ENCODE measurements at regions not wholly inside any gene's neighbourhood (a gene's known extent, or its start where the extent isn't known, plus 50 kb on each side); places are given as distances from the start of the nearest gene placed in this dataset.

DNA sequence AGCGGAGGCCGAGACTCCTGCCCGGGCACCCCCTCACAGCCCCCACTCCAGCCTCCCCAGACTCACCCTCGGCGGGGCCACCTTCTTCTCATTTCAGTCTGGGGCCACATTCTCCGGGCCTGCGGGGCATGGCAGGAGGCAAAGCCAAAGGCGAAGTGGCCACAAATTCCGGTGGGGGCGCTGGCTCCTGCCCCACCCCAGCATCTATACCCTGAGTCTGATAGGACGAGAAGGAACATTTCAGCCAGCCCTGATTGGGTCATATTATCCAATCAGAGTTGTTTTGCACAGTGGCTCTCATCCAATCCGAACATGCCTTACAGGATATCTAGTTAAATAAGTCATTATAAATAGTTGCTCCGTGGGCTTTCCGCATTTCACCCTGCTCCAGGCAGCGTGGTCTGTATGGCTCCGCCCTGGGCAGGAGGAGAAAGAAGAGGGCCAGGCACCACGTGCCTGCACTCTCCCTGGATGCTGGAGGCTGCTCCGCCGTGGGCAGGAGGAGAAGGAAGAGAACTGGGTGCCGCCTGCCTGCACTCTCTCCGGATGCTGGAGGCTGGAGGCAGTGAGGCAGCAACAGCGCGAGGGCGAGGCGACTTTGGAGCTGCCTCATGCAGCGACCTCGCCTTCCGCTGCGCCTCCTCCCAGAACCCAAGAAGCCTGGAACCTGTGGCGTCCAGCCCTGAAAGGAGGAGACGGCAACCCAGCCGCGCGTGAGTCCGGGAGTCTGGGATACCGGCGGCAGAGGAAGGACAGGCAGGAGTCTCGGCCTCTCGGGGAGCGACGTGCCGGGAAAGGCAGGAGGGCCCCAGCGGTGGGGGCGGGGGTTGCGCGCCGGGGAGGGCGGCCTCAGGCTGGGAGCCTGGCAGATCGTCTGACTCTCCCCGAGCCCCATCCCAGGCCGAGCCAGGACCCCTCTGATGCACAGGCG lies 162.9 kb downstream of the ZNF33B start:
- TF ChIP-seq POLR2A (IDR thresholded peaks at IDR 0.05) (no peak), POLR2AphosphoS5 (IDR thresholded peaks at IDR 0.05) (peak; percentile 6 to 72 (median 70))
